Calu3 (cell line): ENCODE measurements at regions not wholly inside any gene's neighbourhood (a gene's known extent, or its start where the extent isn't known, plus 50 kb on each side); places are given as distances from the start of the nearest gene placed in this dataset.

Experiments
- BruUV-seq: library from RNA; stranded (reverse); fragments of 400-500 nt; replicated peaks from 2 replicates; lab custom pipeline; 2021; lab: Mats Ljungman, UMichigan
- CTCF ChIA-PET: fragments of 300-600 bp; sonication (Branson Sonifier 250); formaldehyde crosslinking; loops from one replicate; lab custom pipeline; 2022; ENCODE audit warnings: antibody characterized with exemption; lab: Charles Lee
- DNase-seq: peaks from one replicate; pipeline ENCODE4 v3.0.0; 2022
- H3K27ac Mint-ChIP-seq: one replicate; pipeline ENCODE4 v1.8.0; 2022; ENCODE audit warnings: mixed read lengths; ENCODE audit not compliant: unreplicated experiment
- H3K27me3 Mint-ChIP-seq: one replicate; pipeline ENCODE4 v1.8.0; 2022; ENCODE audit warnings: mixed read lengths; ENCODE audit not compliant: unreplicated experiment
- H3K36me3 Mint-ChIP-seq: one replicate; pipeline ENCODE4 v1.8.0; 2022; ENCODE audit warnings: mild to moderate bottlenecking, moderate library complexity, mixed read lengths; ENCODE audit not compliant: insufficient read depth, unreplicated experiment
- H3K4me1 Mint-ChIP-seq: one replicate; pipeline ENCODE4 v1.8.0; 2022; ENCODE audit warnings: mild to moderate bottlenecking, low read depth, mixed read lengths; ENCODE audit not compliant: unreplicated experiment
- H3K4me3 Mint-ChIP-seq: one replicate; pipeline ENCODE4 v1.8.0; 2022; ENCODE audit warnings: mild to moderate bottlenecking, low read depth, moderate library complexity, mixed read lengths; ENCODE audit not compliant: unreplicated experiment
- H3K9me3 Mint-ChIP-seq: one replicate; pipeline ENCODE4 v1.8.0; 2022; ENCODE audit warnings: low read depth, mixed read lengths; ENCODE audit not compliant: unreplicated experiment
- CTCF ChIP-seq: fragments of 200-600 bp; IDR thresholded peaks from one replicate; pipeline ENCODE4 v1.8.0; 2022; ENCODE audit warnings: antibody characterized with exemption; ENCODE audit not compliant: unreplicated experiment
- intact Hi-C: fragments of 100-400 bp; cut with micrococcal nuclease; formaldehyde crosslinking; loops from one replicate; pipeline ENCODE4 v1.10.0; 2022; ENCODE audit not compliant: unreplicated experiment

- H3K4me1 Mint-ChIP-seq, result peaks cover 8% of the 10 kb centered on the region
- no peak for DNase-seq
- no TSS peak for BruUV-seq
- no peaks in the 10 kb centered on the region for H3K36me3 Mint-ChIP-seq
- CTCF ChIA-PET, result interaction anchor here (1.3 to 2.0 kb wide), 2 partner anchors 214 to 234 kb away, joined by 3 to 9 read pairs; no protein-coding TSS in a partner anchor
- no peak overlapping the region for H3K27ac Mint-ChIP-seq
- TF ChIP-seq CTCF, result no peak
- no peaks in the 10 kb centered on the region for H3K9me3 Mint-ChIP-seq
- H3K4me3 Mint-ChIP-seq, result no peak overlapping the region
- intact Hi-C loops, result no loop called here
- H3K27me3 Mint-ChIP-seq, result peaks cover 18% of the 10 kb centered on the region
These were observed 89.5 kb downstream of the OTUD1 start for GRCh38 chr10:23528419-23528818.

DNA sequence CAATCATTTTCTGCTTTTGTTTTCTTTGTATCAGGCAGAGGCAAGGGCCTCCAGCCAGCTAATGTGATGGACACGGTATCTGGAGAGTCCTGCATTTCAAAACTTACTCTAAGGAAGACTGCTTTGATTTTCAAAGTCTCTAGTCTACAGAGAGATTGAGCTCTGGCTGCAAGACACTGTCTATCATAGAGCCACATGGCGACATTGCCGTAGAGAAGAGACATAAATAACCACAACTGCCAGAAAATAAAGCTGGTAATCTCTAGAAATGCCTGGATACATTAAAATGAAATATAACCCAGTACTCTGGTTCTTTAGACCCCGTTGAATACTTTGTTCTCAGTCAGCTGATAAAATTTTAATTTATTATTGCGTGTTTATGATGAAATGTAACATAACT lies 90.8 kb downstream of the OTUD1 start:
- intact Hi-C loops, result loop anchor here (1.0 to 10.0 kb wide), 3 partner anchors 125 to 1025 kb away; no protein-coding TSS in a partner anchor
- no peak for TF ChIP-seq CTCF
- BruUV-seq, result no TSS peak

DNA sequence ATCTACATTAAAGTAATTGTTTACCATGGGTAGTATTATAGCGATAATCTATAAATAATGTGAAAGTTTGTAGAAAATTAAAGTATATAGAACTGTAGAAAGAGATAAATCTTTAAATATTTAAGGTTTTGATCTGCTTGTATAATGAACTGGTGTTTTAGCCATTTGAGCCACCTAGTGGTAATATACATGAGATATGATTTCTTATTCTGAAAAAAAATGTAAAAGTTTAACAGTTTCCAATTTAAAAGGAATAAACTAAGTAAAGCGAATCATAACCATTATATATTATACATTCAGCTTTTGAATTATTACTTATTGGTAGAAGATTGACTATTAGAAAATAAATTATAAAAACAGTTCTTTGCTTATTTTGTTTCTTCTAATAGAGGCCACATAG lies 91.2 kb downstream of the OTUD1 start:
- peaks cover 6% of the 10 kb centered on the region for H3K4me1 Mint-ChIP-seq
- H3K27me3 Mint-ChIP-seq, result peaks cover 18% of the 10 kb centered on the region
- intact Hi-C loops, result loop anchor here (1.0 to 10.0 kb wide), 3 partner anchors 125 to 1025 kb away; no protein-coding TSS in a partner anchor
- H3K36me3 Mint-ChIP-seq, result no peaks in the 10 kb centered on the region
- no peaks in the 10 kb centered on the region for H3K9me3 Mint-ChIP-seq
- no peak overlapping the region for H3K27ac Mint-ChIP-seq
- TF ChIP-seq CTCF, result no peak
- H3K4me3 Mint-ChIP-seq, result no peak overlapping the region
- CTCF ChIA-PET, result no interaction called here
- DNase-seq, result no peak
- no TSS peak for BruUV-seq

More for the DNA sequence above, 90.8 kb downstream of the OTUD1 start:
- Mint-ChIP-seq H3K36me3 (no peaks in the 10 kb centered on the region), H3K4me3 (no peak overlapping the region), H3K27ac (no peak overlapping the region), H3K9me3 (no peaks in the 10 kb centered on the region), H3K4me1 (peaks cover 8% of the 10 kb centered on the region), H3K27me3 (peaks cover 18% of the 10 kb centered on the region)
- CTCF ChIA-PET, result interaction anchor here (1.3 to 2.0 kb wide), 2 partner anchors 215 to 236 kb away, joined by 3 to 9 read pairs; no protein-coding TSS in a partner anchor
- DNase-seq, result no peak

- H3K4me3 Mint-ChIP-seq, result no peak overlapping the region
- no peak overlapping the region for H3K27ac Mint-ChIP-seq
- CTCF ChIA-PET, result no interaction called here
- no peaks in the 10 kb centered on the region for H3K9me3 Mint-ChIP-seq
- intact Hi-C loops, result loop anchor here (10.0 kb wide), 2 partner anchors 122 to 1022 kb away; no protein-coding TSS in a partner anchor
- no peaks in the 10 kb centered on the region for H3K4me1 Mint-ChIP-seq
- no peak for TF ChIP-seq CTCF
- peaks cover 35% of the 10 kb centered on the region for H3K27me3 Mint-ChIP-seq
- H3K36me3 Mint-ChIP-seq, result no peaks in the 10 kb centered on the region
- no peak for DNase-seq
- no TSS peak for BruUV-seq
These were observed 94.3 kb downstream of the OTUD1 start for GRCh38 chr10:23533212-23533611.
